Stomach (tissue), 8 donors: ENCODE measurements at regions not wholly inside any gene's neighbourhood (a gene's known extent, or its start where the extent isn't known, plus 50 kb on each side); places are given as distances from the start of the nearest gene placed in this dataset.
A peak's percentile ranks its signal among the peaks of the same experiment; 100 is the strongest.

Source experiments
- DNase-seq, 2 donors: peaks; one replicate each; pipeline versions ENCODE4 v3.0.0 to v3.0.0-alpha.2; 2013 to 2019
- H3K27ac ChIP-seq, 5 donors: fragments of 200-600 bp in 4 of 5; sonication (generic) in 4 of 5; one replicate each; pipeline ENCODE4 v1.5.1; 2013 to 2019; ENCODE audit warnings: mild to moderate bottlenecking in 1 of 5, moderate library complexity in 1 of 5
- H3K27me3 ChIP-seq, 3 donors: fragments of 200-600 bp; sonication (generic); one replicate each; pipeline ENCODE4 v1.5.1; 2017 to 2019; ENCODE audit warnings: mixed run types in 1 of 3
- H3K36me3 ChIP-seq, 4 donors: fragments of 200-600 bp; sonication (generic); 1 replicate in 3 of 4; 2 replicates in 1 of 4; pipeline ENCODE4 v1.5.1; 2016 to 2019
- H3K4me1 ChIP-seq, 4 donors: fragments of 200-600 bp; sonication (generic); one replicate each; pipeline ENCODE4 v1.5.1; 2016 to 2019
- H3K4me3 ChIP-seq, 4 donors: fragments of 200-600 bp; sonication (generic) in 3 of 4; one replicate each; pipeline ENCODE4 v1.5.1; 2016 to 2019; ENCODE audit warnings: mild to moderate bottlenecking in 1 of 4
- H3K9me3 ChIP-seq, 4 donors: fragments of 200-600 bp; sonication (generic); one replicate each; pipeline ENCODE4 v1.5.1; 2016 to 2019
- CTCF ChIP-seq, 7 experiments: fragments of 450-650 bp in 4 of 7; fragments of 200-600 bp in 3 of 7; sonication (generic) in 3 of 7; IDR thresholded peaks; one replicate each; pipeline ENCODE4 v1.5.1; 2016 to 2019; ENCODE audit warnings: antibody characterized with exemption in 7 of 7, control low read depth in 2 of 7, mild to moderate bottlenecking in 1 of 7
- EP300 ChIP-seq: sonication (generic); formaldehyde crosslinking; IDR thresholded peaks from one replicate; pipeline ENCODE4 v1.6.1; 2017; ENCODE audit warnings: antibody characterized with exemption
- POLR2A ChIP-seq, 4 donors: fragments of 450-650 bp; IDR thresholded peaks; one replicate each; pipeline ENCODE4 v1.6.1; 2016; ENCODE audit warnings: antibody characterized with exemption in 4 of 4, control low read depth in 2 of 4, mild to moderate bottlenecking in 1 of 4, moderate library complexity in 1 of 4
- POLR2AphosphoS5 ChIP-seq, 3 donors: sonication (generic); formaldehyde crosslinking; IDR thresholded peaks; one replicate each; pipeline ENCODE4 v1.6.1; 2016; ENCODE audit warnings: antibody characterized with exemption in 3 of 3
- WGBS, 5 donors: extraction: QIAGEN DNeasy Blood & Tissue Kit in 3 of 5; methylation state at CpG; one replicate each; pipeline versions ENCODE4 v1.1.5 to v1.1.7; 2013 to 2018; 5-methylcytosine and 5-hydroxymethylcytosine counted together
- intact Hi-C: fragments of 100-400 bp; cut with DNase I; formaldehyde crosslinking; loops from one replicate; pipeline ENCODE4 v1.15.1; 2023; ENCODE audit warnings: low total_unique reads
- donor health status: healthy with polysubstance abuse.
- donor health status: Bipolar disorder and iron deficiency.
- donor health status: healthy.

- Histone ChIP-seq H3K27ac (no peak overlapping the region), H3K4me1 (no peaks in the 10 kb centered on the region), H3K9me3 (no peaks in the 10 kb centered on the region), H3K4me3 (no peak overlapping the region), H3K27me3 (no peaks in the 10 kb centered on the region), H3K36me3 (no peaks in the 10 kb centered on the region)
- intact Hi-C loops, result no loop called here
- no peak for DNase-seq
- TF ChIP-seq POLR2A (IDR thresholded peaks at IDR 0.05), result no peak
- no peak for TF ChIP-seq EP300
- TF ChIP-seq POLR2AphosphoS5 (IDR thresholded peaks at IDR 0.05), result no peak
- 85 to 98% (median 90%) methylated on average over 1 of the region's 1 CpG for WGBS, 5 donors
These were observed 73.7 kb upstream of the APOBEC4 start for GRCh38 chr1:183726825-183727224.

- no peak for DNase-seq
- no peak overlapping the region for H3K27ac ChIP-seq
These were observed 71.4 kb upstream of the APOBEC4 start for GRCh38 chr1:183724350-183725042.

GRCh38 chr1:183723571-183723970 lies 70.5 kb upstream of the APOBEC4 start:
- intact Hi-C loops, result no loop called here
- H3K27ac ChIP-seq, result no peak overlapping the region
- TF ChIP-seq CTCF (IDR thresholded peaks at IDR 0.05) (no peak), POLR2AphosphoS5 (IDR thresholded peaks at IDR 0.05) (no peak), EP300 (no peak), POLR2A (IDR thresholded peaks at IDR 0.05) (no peak)
- no peaks in the 10 kb centered on the region for H3K9me3 ChIP-seq
- no peak for DNase-seq
- WGBS, 5 donors, result 71 to 89% (median 85%) methylated on average over 2 of the region's 2 CpGs
- H3K27me3 ChIP-seq, result no peaks in the 10 kb centered on the region
- H3K36me3 ChIP-seq, result no peaks in the 10 kb centered on the region
- H3K4me3 ChIP-seq, result no peak overlapping the region
- H3K4me1 ChIP-seq, result peaks cover 0 to 9% (median 0%) of the 10 kb centered on the region in 4 donors

More at GRCh38 chr1:183724350-183725042, 71.4 kb upstream of the APOBEC4 start:
- intact Hi-C loops, result no loop called here
- peaks cover 0 to 6% (median 0%) of the 10 kb centered on the region in 4 donors for H3K4me1 ChIP-seq
- no peak overlapping the region for H3K4me3 ChIP-seq
- H3K27me3 ChIP-seq, result no peaks in the 10 kb centered on the region
- H3K9me3 ChIP-seq, result no peaks in the 10 kb centered on the region
- 83 to 85% (median 84%) methylated on average over 4 to 5 of the region's 5 CpGs for WGBS, 5 donors
- no peak for TF ChIP-seq POLR2A (IDR thresholded peaks at IDR 0.05)
- TF ChIP-seq CTCF (IDR thresholded peaks at IDR 0.05), result no peak
- no peak for TF ChIP-seq POLR2AphosphoS5 (IDR thresholded peaks at IDR 0.05)
- no peak for TF ChIP-seq EP300
- no peaks in the 10 kb centered on the region for H3K36me3 ChIP-seq

- 82 to 97% (median 86%) methylated on average over 1 of the region's 1 CpG for WGBS, 5 donors
- Histone ChIP-seq H3K27me3 (no peaks in the 10 kb centered on the region), H3K27ac (no peak overlapping the region), H3K9me3 (no peaks in the 10 kb centered on the region), H3K4me1 (peaks cover 0 to 9% (median 2%) of the 10 kb centered on the region in 4 donors), H3K4me3 (no peak overlapping the region), H3K36me3 (no peaks in the 10 kb centered on the region)
- no peak for TF ChIP-seq POLR2AphosphoS5 (IDR thresholded peaks at IDR 0.05)
- TF ChIP-seq CTCF (IDR thresholded peaks at IDR 0.05), result no peak
- no peak for TF ChIP-seq POLR2A (IDR thresholded peaks at IDR 0.05)
- no peak for TF ChIP-seq EP300
- intact Hi-C loops, result no loop called here
- DNase-seq, result no peak
These were observed 67.9 kb upstream of the APOBEC4 start for GRCh38 chr1:183721041-183721440.

GRCh38 chr1:183720028-183720427 lies 66.9 kb upstream of the APOBEC4 start:
- no peaks in the 10 kb centered on the region for H3K27me3 ChIP-seq
- no peak overlapping the region for H3K4me3 ChIP-seq
- DNase-seq, result peak in 1 of 2 donors; percentile 31
- H3K27ac ChIP-seq, result no peak overlapping the region
- no peaks in the 10 kb centered on the region for H3K9me3 ChIP-seq
- no peaks in the 10 kb centered on the region for H3K36me3 ChIP-seq
- TF ChIP-seq EP300 (no peak), CTCF (IDR thresholded peaks at IDR 0.05) (no peak), POLR2AphosphoS5 (IDR thresholded peaks at IDR 0.05) (no peak), POLR2A (IDR thresholded peaks at IDR 0.05) (no peak)
- intact Hi-C loops, result no loop called here
- H3K4me1 ChIP-seq, result peaks cover 0 to 9% (median 2%) of the 10 kb centered on the region in 4 donors
- 70 to 83% (median 77%) methylated on average over 3 of the region's 3 CpGs for WGBS, 5 donors
